ENCODE measurements at regions not wholly inside any gene's neighbourhood (a gene's known extent, or its start where the extent isn't known, plus 50 kb on each side); places are given as distances from the start of the nearest gene placed in this dataset.

DNA sequence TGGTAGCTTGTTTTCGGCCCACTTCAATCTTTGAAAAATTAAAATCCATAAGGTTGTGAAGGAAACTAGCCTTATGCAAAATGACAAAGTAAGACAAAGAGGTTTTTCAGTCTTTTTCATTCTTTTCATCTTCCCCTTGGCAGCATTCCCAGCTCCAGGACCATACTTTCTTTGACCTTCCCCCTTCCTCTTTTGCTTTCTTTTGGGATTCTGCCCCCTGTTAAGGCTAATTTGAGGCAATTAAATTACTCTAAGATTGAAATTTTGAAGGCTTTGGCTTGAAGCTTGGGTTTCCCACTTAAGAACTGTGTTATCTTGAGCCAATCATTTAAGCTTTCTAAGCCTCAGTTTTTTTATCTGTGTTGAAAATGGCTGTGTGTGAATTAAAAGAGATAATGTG, 124.9 kb downstream of the DACT1 start:
- no peaks in the 10 kb centered on the region for H3F3A ChIP-seq (ENCODE audit: insufficient read depth, low read length)
- H3K4me1 ChIP-seq (ENCODE audit: insufficient read depth, low read length, severe bottlenecking) = no peaks in the 10 kb centered on the region
- H3K27me3 ChIP-seq (ENCODE audit: insufficient read depth, low read length) = no peaks in the 10 kb centered on the region
- no peak overlapping the region for H3K4me2 ChIP-seq (ENCODE audit: low read length)
- no peak for TF ChIP-seq EZH2 (IDR thresholded peaks at IDR 0.05; ENCODE audit: borderline replicate concordance, low read length)
- TF ChIP-seq, protein P1, sequence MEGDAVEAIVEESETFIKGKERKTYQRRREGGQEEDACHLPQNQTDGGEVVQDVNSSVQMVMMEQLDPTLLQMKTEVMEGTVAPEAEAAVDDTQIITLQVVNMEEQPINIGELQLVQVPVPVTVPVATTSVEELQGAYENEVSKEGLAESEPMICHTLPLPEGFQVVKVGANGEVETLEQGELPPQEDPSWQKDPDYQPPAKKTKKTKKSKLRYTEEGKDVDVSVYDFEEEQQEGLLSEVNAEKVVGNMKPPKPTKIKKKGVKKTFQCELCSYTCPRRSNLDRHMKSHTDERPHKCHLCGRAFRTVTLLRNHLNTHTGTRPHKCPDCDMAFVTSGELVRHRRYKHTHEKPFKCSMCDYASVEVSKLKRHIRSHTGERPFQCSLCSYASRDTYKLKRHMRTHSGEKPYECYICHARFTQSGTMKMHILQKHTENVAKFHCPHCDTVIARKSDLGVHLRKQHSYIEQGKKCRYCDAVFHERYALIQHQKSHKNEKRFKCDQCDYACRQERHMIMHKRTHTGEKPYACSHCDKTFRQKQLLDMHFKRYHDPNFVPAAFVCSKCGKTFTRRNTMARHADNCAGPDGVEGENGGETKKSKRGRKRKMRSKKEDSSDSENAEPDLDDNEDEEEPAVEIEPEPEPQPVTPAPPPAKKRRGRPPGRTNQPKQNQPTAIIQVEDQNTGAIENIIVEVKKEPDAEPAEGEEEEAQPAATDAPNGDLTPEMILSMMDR (IDR thresholded peaks at IDR 0.05; ENCODE audit: low read length) = no peak
- H3K9ac ChIP-seq (ENCODE audit: low read length) = no peak overlapping the region
- H3K9me2 ChIP-seq (ENCODE audit: low read depth, low read length) = no peaks in the 10 kb centered on the region
- H3K79me2 ChIP-seq (ENCODE audit: insufficient read depth, low read length) = no peaks in the 10 kb centered on the region
- H3K36me3 ChIP-seq (ENCODE audit: insufficient read depth, low read length) = no peaks in the 10 kb centered on the region
- no peaks in the 10 kb centered on the region for H4K20me1 ChIP-seq (ENCODE audit: insufficient read depth, low read length)
- no peak overlapping the region for H2AFZ ChIP-seq (ENCODE audit: low read length)
- H3K27ac ChIP-seq (ENCODE audit: low read depth, low read length, poor library complexity, severe bottlenecking) = no peak overlapping the region
- no peak overlapping the region for H3K4me3 ChIP-seq (ENCODE audit: low read depth, low read length, poor library complexity, severe bottlenecking)
- H3K9me3 ChIP-seq (ENCODE audit: low read length) = no peaks in the 10 kb centered on the region

DNA sequence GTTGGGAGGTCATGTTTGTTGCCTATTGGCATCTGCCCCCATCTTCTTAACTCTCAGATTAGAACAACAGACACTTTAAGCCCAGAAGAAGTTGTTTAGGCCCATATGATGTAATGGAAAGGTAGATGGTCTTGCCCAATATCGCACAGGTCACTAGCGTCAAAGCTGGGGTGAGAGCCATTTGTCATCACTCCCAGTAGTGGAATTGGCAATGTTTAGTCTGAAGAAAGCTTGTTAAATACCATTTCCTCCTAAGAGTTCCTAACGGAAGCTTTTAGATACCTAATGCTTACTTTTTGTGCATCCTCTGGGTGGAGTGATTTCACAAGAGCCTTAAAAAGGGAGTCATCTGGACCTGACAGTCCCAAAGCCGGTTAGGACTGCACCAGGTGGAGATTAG, 125.4 kb downstream of the DACT1 start:
- H4K20me1 ChIP-seq (ENCODE audit: insufficient read depth, low read length) = no peaks in the 10 kb centered on the region
- no peak overlapping the region for H2AFZ ChIP-seq (ENCODE audit: low read length)
- no peaks in the 10 kb centered on the region for H3F3A ChIP-seq (ENCODE audit: insufficient read depth, low read length)
- no peaks in the 10 kb centered on the region for H3K4me1 ChIP-seq (ENCODE audit: insufficient read depth, low read length, severe bottlenecking)
- no peaks in the 10 kb centered on the region for H3K27me3 ChIP-seq (ENCODE audit: insufficient read depth, low read length)
- H3K79me2 ChIP-seq (ENCODE audit: insufficient read depth, low read length) = no peaks in the 10 kb centered on the region
- no peak overlapping the region for H3K4me2 ChIP-seq (ENCODE audit: low read length)
- H3K4me3 ChIP-seq (ENCODE audit: low read depth, low read length, poor library complexity, severe bottlenecking) = no peak overlapping the region
- no peak overlapping the region for H3K9ac ChIP-seq (ENCODE audit: low read length)
- no peaks in the 10 kb centered on the region for H3K9me3 ChIP-seq (ENCODE audit: low read length)
- no peaks in the 10 kb centered on the region for H3K9me2 ChIP-seq (ENCODE audit: low read depth, low read length)
- TF ChIP-seq, protein P1 (IDR thresholded peaks at IDR 0.05; ENCODE audit: low read length) = no peak
- no peak for TF ChIP-seq EZH2 (IDR thresholded peaks at IDR 0.05; ENCODE audit: borderline replicate concordance, low read length)
- H3K27ac ChIP-seq (ENCODE audit: low read depth, low read length, poor library complexity, severe bottlenecking) = no peak overlapping the region
- H3K36me3 ChIP-seq (ENCODE audit: insufficient read depth, low read length) = no peaks in the 10 kb centered on the region

DNA sequence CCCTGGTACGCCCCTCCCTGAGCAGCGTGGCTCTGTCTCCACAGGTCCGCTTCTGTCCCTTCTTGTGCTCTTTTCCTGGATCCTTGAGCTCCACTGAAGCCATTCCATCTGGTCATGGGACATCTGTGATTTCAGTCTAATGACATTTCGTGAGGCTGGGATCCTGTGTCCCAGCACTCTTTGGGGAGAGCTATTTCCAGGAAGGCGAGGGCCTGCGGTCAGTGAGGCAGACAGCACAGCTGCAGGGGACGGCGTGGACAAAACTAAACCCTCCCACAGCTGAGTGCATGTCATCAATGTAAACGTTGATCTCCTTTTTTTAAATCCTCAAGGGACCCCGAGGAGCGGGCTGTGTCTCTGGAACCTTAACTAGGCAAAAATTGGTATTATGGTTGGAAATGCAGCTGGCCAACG, 127.7 kb downstream of the DACT1 start:
- no peaks in the 10 kb centered on the region for H3K9me3 ChIP-seq (ENCODE audit: low read length)
- TF ChIP-seq, protein P1 (IDR thresholded peaks at IDR 0.05; ENCODE audit: low read length) = no peak
- TF ChIP-seq EZH2 (IDR thresholded peaks at IDR 0.05; ENCODE audit: borderline replicate concordance, low read length) = no peak
- no peaks in the 10 kb centered on the region for H3K36me3 ChIP-seq (ENCODE audit: insufficient read depth, low read length)
- no peaks in the 10 kb centered on the region for H4K20me1 ChIP-seq (ENCODE audit: insufficient read depth, low read length)
- no peaks in the 10 kb centered on the region for H3K4me1 ChIP-seq (ENCODE audit: insufficient read depth, low read length, severe bottlenecking)
- H3F3A ChIP-seq (ENCODE audit: insufficient read depth, low read length) = no peaks in the 10 kb centered on the region
- H3K4me3 ChIP-seq (ENCODE audit: low read depth, low read length, poor library complexity, severe bottlenecking) = no peak overlapping the region
- no peak overlapping the region for H3K9ac ChIP-seq (ENCODE audit: low read length)
- H3K27ac ChIP-seq (ENCODE audit: low read depth, low read length, poor library complexity, severe bottlenecking) = no peak overlapping the region
- no peaks in the 10 kb centered on the region for H3K27me3 ChIP-seq (ENCODE audit: insufficient read depth, low read length)
- no peaks in the 10 kb centered on the region for H3K9me2 ChIP-seq (ENCODE audit: low read depth, low read length)
- H3K4me2 ChIP-seq (ENCODE audit: low read length) = no peak overlapping the region
- H2AFZ ChIP-seq (ENCODE audit: low read length) = no peak overlapping the region
- no peaks in the 10 kb centered on the region for H3K79me2 ChIP-seq (ENCODE audit: insufficient read depth, low read length)

Measured in OCI-LY1 (cell line).